Panc1 (cell line): ENCODE measurements at regions not wholly inside any gene's neighbourhood (a gene's known extent, or its start where the extent isn't known, plus 50 kb on each side); places are given as distances from the start of the nearest gene placed in this dataset.
"Not testable (repeated sequence)": the region's sequence is repeated elsewhere in the genome, so short reads cannot be mapped to it uniquely, and the experiment has no call there.

Experiments used
- SIN3A ChIP-seq: IDR thresholded peaks from 2 replicates; pipeline ENCODE4 v1.6.1; 2012; ENCODE audit warnings: low read depth, mild to moderate bottlenecking, low read length, moderate library complexity, borderline replicate concordance; ENCODE audit not compliant: insufficient read depth
- TF ChIP-seq, protein P1 (sequence below): fragments of 450-650 bp; IDR thresholded peaks from 2 replicates; pipeline ENCODE4 v1.5.1; 2017; ENCODE audit warnings: mild to moderate bottlenecking

DNA sequence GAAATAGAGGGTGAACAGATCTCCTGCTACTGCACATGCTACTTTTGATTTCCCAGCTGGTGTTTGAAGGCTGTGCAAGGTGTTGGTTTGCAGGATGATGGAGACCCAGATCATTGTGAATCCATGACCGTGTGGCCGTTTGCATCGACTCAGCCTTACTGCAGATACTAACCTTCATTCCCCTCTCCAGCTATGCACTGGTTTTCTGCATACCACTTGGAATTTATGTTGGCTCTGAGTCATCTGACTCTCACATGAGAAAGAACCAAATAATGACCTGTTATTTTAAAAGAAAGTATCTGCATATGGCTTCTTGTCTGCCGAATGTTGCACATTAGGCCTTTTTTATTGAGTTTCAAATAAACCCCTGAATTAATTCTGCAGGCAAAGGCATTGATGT, 183.3 kb upstream of the PRKX start:
- TF ChIP-seq, protein P1, sequence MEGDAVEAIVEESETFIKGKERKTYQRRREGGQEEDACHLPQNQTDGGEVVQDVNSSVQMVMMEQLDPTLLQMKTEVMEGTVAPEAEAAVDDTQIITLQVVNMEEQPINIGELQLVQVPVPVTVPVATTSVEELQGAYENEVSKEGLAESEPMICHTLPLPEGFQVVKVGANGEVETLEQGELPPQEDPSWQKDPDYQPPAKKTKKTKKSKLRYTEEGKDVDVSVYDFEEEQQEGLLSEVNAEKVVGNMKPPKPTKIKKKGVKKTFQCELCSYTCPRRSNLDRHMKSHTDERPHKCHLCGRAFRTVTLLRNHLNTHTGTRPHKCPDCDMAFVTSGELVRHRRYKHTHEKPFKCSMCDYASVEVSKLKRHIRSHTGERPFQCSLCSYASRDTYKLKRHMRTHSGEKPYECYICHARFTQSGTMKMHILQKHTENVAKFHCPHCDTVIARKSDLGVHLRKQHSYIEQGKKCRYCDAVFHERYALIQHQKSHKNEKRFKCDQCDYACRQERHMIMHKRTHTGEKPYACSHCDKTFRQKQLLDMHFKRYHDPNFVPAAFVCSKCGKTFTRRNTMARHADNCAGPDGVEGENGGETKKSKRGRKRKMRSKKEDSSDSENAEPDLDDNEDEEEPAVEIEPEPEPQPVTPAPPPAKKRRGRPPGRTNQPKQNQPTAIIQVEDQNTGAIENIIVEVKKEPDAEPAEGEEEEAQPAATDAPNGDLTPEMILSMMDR: not testable (repeated sequence)
- not testable (repeated sequence) for TF ChIP-seq SIN3A
